Stimulated activated CD8-positive, alpha-beta memory T cell treated with anti-CD3 and anti-CD28 coated beads, Interleukin-4, amount 100 ng/mL, for 48 hours (primary cell): ENCODE measurements at regions not wholly inside any gene's neighbourhood (a gene's known extent, or its start where the extent isn't known, plus 50 kb on each side); places are given as distances from the start of the nearest gene placed in this dataset.

Experiments
- DNase-seq: peaks from one replicate; pipeline ENCODE4 v3.0.0-alpha.2; 2020

- no peak for DNase-seq
Observed at GRCh38 chr13:80668452-80668851, 327.5 kb upstream of the SPRY2 start.

- DNase-seq = no peak
Observed at GRCh38 chr13:80666782-80667552, 326.0 kb upstream of the SPRY2 start.

GRCh38 chr13:80665792-80666333, 324.9 kb upstream of the SPRY2 start:
- no peak for DNase-seq

GRCh38 chr13:80664950-80665349, 324.0 kb upstream of the SPRY2 start:
- DNase-seq = no peak

- no peak for DNase-seq
Observed at GRCh38 chr13:80663788-80664187, 322.9 kb upstream of the SPRY2 start.

- DNase-seq = no peak
Observed at GRCh38 chr13:80658705-80659104, 317.8 kb upstream of the SPRY2 start.

- DNase-seq = no peak
Observed at GRCh38 chr13:80656512-80656904, 315.6 kb upstream of the SPRY2 start.

GRCh38 chr13:80655778-80656511, 315.0 kb upstream of the SPRY2 start:
- no peak for DNase-seq

GRCh38 chr13:80654638-80655249, 313.8 kb upstream of the SPRY2 start:
- no peak for DNase-seq

GRCh38 chr13:80649274-80649673, 308.3 kb upstream of the SPRY2 start:
- no peak for DNase-seq

- no peak for DNase-seq
Observed at GRCh38 chr13:80642641-80643040, 301.7 kb upstream of the SPRY2 start.

- no peak for DNase-seq
Observed at GRCh38 chr13:80633251-80633650, 292.3 kb upstream of the SPRY2 start.

GRCh38 chr13:80630685-80631121, 289.8 kb upstream of the SPRY2 start:
- no peak for DNase-seq

- DNase-seq = no peak
Observed at GRCh38 chr13:80618781-80619180, 277.9 kb upstream of the SPRY2 start.

GRCh38 chr13:80612804-80613203, 271.9 kb upstream of the SPRY2 start:
- no peak for DNase-seq

GRCh38 chr13:80611310-80611709, 270.4 kb upstream of the SPRY2 start:
- no peak for DNase-seq

- DNase-seq = no peak
Observed at GRCh38 chr13:80605716-80606115, 264.8 kb upstream of the SPRY2 start.

- DNase-seq = no peak
Observed at GRCh38 chr13:80605011-80605410, 264.1 kb upstream of the SPRY2 start.

GRCh38 chr13:80604098-80604497, 263.2 kb upstream of the SPRY2 start:
- no peak for DNase-seq

- no peak for DNase-seq
Observed at GRCh38 chr13:80603351-80603750, 262.4 kb upstream of the SPRY2 start.

- no peak for DNase-seq
Observed at GRCh38 chr13:80599765-80600164, 258.8 kb upstream of the SPRY2 start.

- no peak for DNase-seq
Observed at GRCh38 chr13:80598189-80598588, 257.3 kb upstream of the SPRY2 start.

GRCh38 chr13:80591976-80592740, 251.2 kb upstream of the SPRY2 start:
- DNase-seq = no peak
